ENCODE measurements at regions not wholly inside any gene's neighbourhood (a gene's known extent, or its start where the extent isn't known, plus 50 kb on each side); places are given as distances from the start of the nearest gene placed in this dataset.

GRCh38 chr21:15515908-15516307 lies 213.9 kb upstream of the USP25 start:
- Mint-ChIP-seq H3K4me3 (no peak overlapping the region), H3K27ac (no peak overlapping the region), H3K27me3 (no peaks in the 10 kb centered on the region), H3K9me3 (peaks cover 0 to 4% (median 2%) of the 10 kb centered on the region in 7 donors), H3K4me1 (peaks cover 6 to 36% (median 14%) of the 10 kb centered on the region in 4 donors), H3K36me3 (no peaks in the 10 kb centered on the region)
- Histone ChIP-seq H3K4me1 (ENCODE audit: control insufficient read depth, insufficient read depth, low read length, poor library complexity, severe bottlenecking) (peaks cover 17% of the 10 kb centered on the region), H3K4me3 (ENCODE audit: low read depth, low read length) (no peak overlapping the region), H3K9me3 (ENCODE audit: control insufficient read depth in 2 of 2, low read length in 2 of 2) (no peaks in the 10 kb centered on the region), H3K36me3 (ENCODE audit: control insufficient read depth, insufficient read depth, low read length) (no peaks in the 10 kb centered on the region), H3K27ac (ENCODE audit: insufficient read depth, low read length, poor library complexity, severe bottlenecking) (no peak overlapping the region), H3K27me3 (ENCODE audit: control insufficient read depth, insufficient read depth, low read length) (no peaks in the 10 kb centered on the region)
- ATAC-seq (ENCODE audit: low read depth in 2 of 2) (no peak), DNase-seq (no peak)

GRCh38 chr21:15517394-15517793 lies 212.4 kb upstream of the USP25 start:
- H3K27ac Mint-ChIP-seq = no peak overlapping the region
- peaks cover 0 to 4% (median 2%) of the 10 kb centered on the region in 7 donors for H3K9me3 Mint-ChIP-seq
- Histone ChIP-seq H3K4me1 (ENCODE audit: control insufficient read depth, insufficient read depth, low read length, poor library complexity, severe bottlenecking) (peaks cover 17% of the 10 kb centered on the region), H3K27me3 (ENCODE audit: control insufficient read depth, insufficient read depth, low read length) (no peaks in the 10 kb centered on the region), H3K9me3 (ENCODE audit: control insufficient read depth in 2 of 2, low read length in 2 of 2) (no peaks in the 10 kb centered on the region), H3K4me3 (ENCODE audit: low read depth, low read length) (no peak overlapping the region), H3K27ac (ENCODE audit: insufficient read depth, low read length, poor library complexity, severe bottlenecking) (no peak overlapping the region), H3K36me3 (ENCODE audit: control insufficient read depth, insufficient read depth, low read length) (no peaks in the 10 kb centered on the region)
- H3K4me3 Mint-ChIP-seq = no peak overlapping the region
- H3K27me3 Mint-ChIP-seq = no peaks in the 10 kb centered on the region
- ATAC-seq (ENCODE audit: low read depth in 2 of 2) (no peak), DNase-seq (no peak)
- no peaks in the 10 kb centered on the region for H3K36me3 Mint-ChIP-seq
- peaks cover 6 to 41% (median 16%) of the 10 kb centered on the region in 4 donors for H3K4me1 Mint-ChIP-seq

GRCh38 chr21:15520811-15521643 lies 208.8 kb upstream of the USP25 start:
- H3K4me1 Mint-ChIP-seq = peaks cover 0 to 16% (median 6%) of the 10 kb centered on the region in 4 donors
- Histone ChIP-seq H3K4me1 (ENCODE audit: control insufficient read depth, insufficient read depth, low read length, poor library complexity, severe bottlenecking) (peaks cover 3% of the 10 kb centered on the region), H3K27me3 (ENCODE audit: control insufficient read depth, insufficient read depth, low read length) (peaks cover 2% of the 10 kb centered on the region), H3K36me3 (ENCODE audit: control insufficient read depth, insufficient read depth, low read length) (no peaks in the 10 kb centered on the region), H3K27ac (ENCODE audit: insufficient read depth, low read length, poor library complexity, severe bottlenecking) (no peak overlapping the region), H3K4me3 (ENCODE audit: low read depth, low read length) (no peak overlapping the region), H3K9me3 (ENCODE audit: control insufficient read depth in 2 of 2, low read length in 2 of 2) (no peaks in the 10 kb centered on the region)
- ATAC-seq (ENCODE audit: low read depth in 2 of 2) = peak in 1 of 2 donors; percentile 60
- peaks cover 0 to 6% (median 2%) of the 10 kb centered on the region in 7 donors for H3K9me3 Mint-ChIP-seq
- H3K36me3 Mint-ChIP-seq = no peaks in the 10 kb centered on the region
- H3K27me3 Mint-ChIP-seq = no peaks in the 10 kb centered on the region
- DNase-seq = peak in 1 of 3 donors; percentile 18
- peak overlapping the region in 1 of 3 donors; percentile 59 for H3K27ac Mint-ChIP-seq
- H3K4me3 Mint-ChIP-seq = no peak overlapping the region

GRCh38 chr21:15521644-15522001 lies 208.2 kb upstream of the USP25 start:
- ATAC-seq (ENCODE audit: low read depth in 2 of 2) = no peak
- Histone ChIP-seq H3K27me3 (ENCODE audit: control insufficient read depth, insufficient read depth, low read length) (peaks cover 2% of the 10 kb centered on the region), H3K4me3 (ENCODE audit: low read depth, low read length) (no peak overlapping the region), H3K9me3 (ENCODE audit: control insufficient read depth in 2 of 2, low read length in 2 of 2) (no peaks in the 10 kb centered on the region), H3K27ac (ENCODE audit: insufficient read depth, low read length, poor library complexity, severe bottlenecking) (no peak overlapping the region), H3K36me3 (ENCODE audit: control insufficient read depth, insufficient read depth, low read length) (no peaks in the 10 kb centered on the region), H3K4me1 (ENCODE audit: control insufficient read depth, insufficient read depth, low read length, poor library complexity, severe bottlenecking) (peaks cover 3% of the 10 kb centered on the region)
- DNase-seq = no peak
- H3K4me1 Mint-ChIP-seq = peaks cover 0 to 16% (median 6%) of the 10 kb centered on the region in 4 donors
- no peak overlapping the region for H3K4me3 Mint-ChIP-seq
- H3K9me3 Mint-ChIP-seq = peaks cover 0 to 6% (median 2%) of the 10 kb centered on the region in 7 donors
- peak overlapping the region in 1 of 3 donors; percentile 23 for H3K27ac Mint-ChIP-seq
- H3K27me3 Mint-ChIP-seq = peaks cover 1% of the 10 kb centered on the region
- H3K36me3 Mint-ChIP-seq = no peaks in the 10 kb centered on the region

- H3K27me3 Mint-ChIP-seq = peaks cover 5% of the 10 kb centered on the region
- ATAC-seq (ENCODE audit: low read depth in 2 of 2) = no peak
Measured at GRCh38 chr21:15522148-15522547, 207.6 kb upstream of the USP25 start.

GRCh38 chr21:15524855-15525254 lies 204.9 kb upstream of the USP25 start:
- Histone ChIP-seq H3K9me3 (ENCODE audit: control insufficient read depth in 2 of 2, low read length in 2 of 2) (no peaks in the 10 kb centered on the region), H3K36me3 (ENCODE audit: control insufficient read depth, insufficient read depth, low read length) (no peaks in the 10 kb centered on the region), H3K4me1 (ENCODE audit: control insufficient read depth, insufficient read depth, low read length, poor library complexity, severe bottlenecking) (peaks cover 3% of the 10 kb centered on the region), H3K27me3 (ENCODE audit: control insufficient read depth, insufficient read depth, low read length) (peaks cover 13% of the 10 kb centered on the region), H3K27ac (ENCODE audit: insufficient read depth, low read length, poor library complexity, severe bottlenecking) (no peak overlapping the region), H3K4me3 (ENCODE audit: low read depth, low read length) (no peak overlapping the region)
- H3K4me1 Mint-ChIP-seq = peaks cover 0 to 12% (median 6%) of the 10 kb centered on the region in 4 donors
- no peak for ATAC-seq (ENCODE audit: low read depth in 2 of 2)
- H3K4me3 Mint-ChIP-seq = no peak overlapping the region
- H3K27ac Mint-ChIP-seq = no peak overlapping the region
- no peaks in the 10 kb centered on the region for H3K36me3 Mint-ChIP-seq
- H3K27me3 Mint-ChIP-seq = peaks cover 19% of the 10 kb centered on the region
- DNase-seq = no peak
- H3K9me3 Mint-ChIP-seq = peaks cover 0 to 3% (median 0%) of the 10 kb centered on the region in 7 donors

More at GRCh38 chr21:15522148-15522547, 207.6 kb upstream of the USP25 start:
- no peak overlapping the region for H3K27ac ChIP-seq (ENCODE audit: insufficient read depth, low read length, poor library complexity, severe bottlenecking)
- no peaks in the 10 kb centered on the region for H3K36me3 Mint-ChIP-seq
- no peak overlapping the region for H3K27ac Mint-ChIP-seq
- DNase-seq = no peak
- H3K4me1 ChIP-seq (ENCODE audit: control insufficient read depth, insufficient read depth, low read length, poor library complexity, severe bottlenecking) = peaks cover 3% of the 10 kb centered on the region
- peaks cover 0 to 15% (median 6%) of the 10 kb centered on the region in 4 donors for H3K4me1 Mint-ChIP-seq
- peaks cover 4% of the 10 kb centered on the region for H3K27me3 ChIP-seq (ENCODE audit: control insufficient read depth, insufficient read depth, low read length)
- peaks cover 0 to 6% (median 2%) of the 10 kb centered on the region in 7 donors for H3K9me3 Mint-ChIP-seq
- H3K4me3 ChIP-seq (ENCODE audit: low read depth, low read length) = no peak overlapping the region
- no peak overlapping the region for H3K4me3 Mint-ChIP-seq
- H3K36me3 ChIP-seq (ENCODE audit: control insufficient read depth, insufficient read depth, low read length) = no peaks in the 10 kb centered on the region
- no peaks in the 10 kb centered on the region for H3K9me3 ChIP-seq (ENCODE audit: control insufficient read depth in 2 of 2, low read length in 2 of 2)

GRCh38 chr21:15526798-15527197 lies 203.0 kb upstream of the USP25 start:
- Histone ChIP-seq H3K4me3 (ENCODE audit: low read depth, low read length) (no peak overlapping the region), H3K4me1 (ENCODE audit: control insufficient read depth, insufficient read depth, low read length, poor library complexity, severe bottlenecking) (no peaks in the 10 kb centered on the region), H3K27ac (ENCODE audit: insufficient read depth, low read length, poor library complexity, severe bottlenecking) (no peak overlapping the region), H3K36me3 (ENCODE audit: control insufficient read depth, insufficient read depth, low read length) (no peaks in the 10 kb centered on the region), H3K9me3 (ENCODE audit: control insufficient read depth in 2 of 2, low read length in 2 of 2) (no peaks in the 10 kb centered on the region), H3K27me3 (ENCODE audit: control insufficient read depth, insufficient read depth, low read length) (peaks cover 14% of the 10 kb centered on the region)
- Mint-ChIP-seq H3K36me3 (no peaks in the 10 kb centered on the region), H3K27me3 (peaks cover 27% of the 10 kb centered on the region), H3K4me3 (no peak overlapping the region), H3K27ac (no peak overlapping the region), H3K4me1 (no peaks in the 10 kb centered on the region), H3K9me3 (peaks cover 0 to 3% (median 0%) of the 10 kb centered on the region in 7 donors)
- ATAC-seq (ENCODE audit: low read depth in 2 of 2) = no peak
- no peak for DNase-seq

- Histone ChIP-seq H3K36me3 (ENCODE audit: control insufficient read depth, insufficient read depth, low read length) (no peaks in the 10 kb centered on the region), H3K27me3 (ENCODE audit: control insufficient read depth, insufficient read depth, low read length) (peaks cover 14% of the 10 kb centered on the region), H3K4me3 (ENCODE audit: low read depth, low read length) (no peak overlapping the region), H3K4me1 (ENCODE audit: control insufficient read depth, insufficient read depth, low read length, poor library complexity, severe bottlenecking) (no peaks in the 10 kb centered on the region), H3K9me3 (ENCODE audit: control insufficient read depth in 2 of 2, low read length in 2 of 2) (no peaks in the 10 kb centered on the region), H3K27ac (ENCODE audit: insufficient read depth, low read length, poor library complexity, severe bottlenecking) (no peak overlapping the region)
- no peaks in the 10 kb centered on the region for H3K4me1 Mint-ChIP-seq
- H3K4me3 Mint-ChIP-seq = no peak overlapping the region
- DNase-seq (no peak), ATAC-seq (ENCODE audit: low read depth in 2 of 2) (no peak)
- H3K27ac Mint-ChIP-seq = no peak overlapping the region
- H3K27me3 Mint-ChIP-seq = peaks cover 37% of the 10 kb centered on the region
- peaks cover 0 to 3% (median 0%) of the 10 kb centered on the region in 7 donors for H3K9me3 Mint-ChIP-seq
- H3K36me3 Mint-ChIP-seq = no peaks in the 10 kb centered on the region
Measured at GRCh38 chr21:15528346-15528745, 201.4 kb upstream of the USP25 start.

Measured in CD4-positive, CD25-positive, alpha-beta regulatory T cell (primary cell).